ENCODE measurements at regions not wholly inside any gene's neighbourhood (a gene's known extent, or its start where the extent isn't known, plus 50 kb on each side); places are given as distances from the start of the nearest gene placed in this dataset.
A peak's percentile ranks its signal among the peaks of the same experiment; 100 is the strongest.

DNA sequence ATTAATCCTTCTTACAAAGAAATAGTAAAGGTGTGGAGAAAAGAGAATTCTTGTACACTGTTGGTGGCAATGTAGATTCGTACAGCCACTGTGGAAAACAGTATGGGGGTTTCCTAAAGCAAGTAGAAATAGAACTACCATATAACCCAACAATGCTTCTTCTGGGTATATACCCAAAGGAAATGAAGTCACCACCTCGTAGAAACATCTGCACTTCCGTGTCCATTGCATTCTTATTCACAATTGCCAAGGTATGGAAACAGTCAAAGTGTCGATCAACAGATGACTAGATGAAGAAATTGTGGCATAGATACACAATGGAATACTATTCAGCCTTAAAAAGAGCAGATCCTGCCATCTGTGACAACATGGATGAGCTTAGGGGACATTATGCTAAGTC is 93.4 kb upstream of the TGIF1 start:
- Histone ChIP-seq H3K4me1 (ENCODE audit: control insufficient read depth, insufficient read depth, low read length) (peaks cover 8% of the 10 kb centered on the region), H3K9me3 (ENCODE audit: control insufficient read depth, insufficient read depth, low read length) (no peaks in the 10 kb centered on the region), H3K27me3 (ENCODE audit: control insufficient read depth, insufficient read depth, low read length) (no peaks in the 10 kb centered on the region), H3K36me3 (ENCODE audit: control insufficient read depth, insufficient read depth, low read length) (no peaks in the 10 kb centered on the region), H3K27ac (ENCODE audit: low read depth, low read length) (no peak overlapping the region), H3K4me3 (ENCODE audit: low read depth, low read length) (no peak overlapping the region)
- WGBS (ENCODE audit: insufficient coverage) = no CpG with 5 or more reads among the region's 4 CpGs
- DNase-seq (ENCODE audit: low read depth in 4 of 6, low spot score in 6 of 6) = no peak

DNA sequence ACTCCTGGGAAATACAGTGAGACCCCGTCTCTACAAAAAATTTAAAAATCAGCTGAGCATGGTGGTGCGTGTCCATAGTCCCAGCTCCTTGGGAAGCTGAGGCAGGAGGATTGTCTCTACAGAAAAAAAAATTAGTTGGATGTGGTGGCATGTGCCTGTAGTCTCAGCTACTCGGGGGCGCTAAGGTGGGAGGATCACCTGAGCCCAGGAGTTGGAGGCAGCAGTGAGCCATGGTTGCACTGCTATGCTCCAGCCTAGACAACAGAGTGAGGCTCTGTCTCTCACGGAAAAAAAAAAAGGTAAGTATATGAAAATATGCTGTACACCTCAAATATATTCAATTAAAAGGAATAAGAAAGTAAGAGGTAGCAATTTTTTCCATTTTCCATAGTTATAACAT is 92.5 kb upstream of the TGIF1 start:
- Histone ChIP-seq H3K27ac (ENCODE audit: low read depth, low read length) (no peak overlapping the region), H3K9me3 (ENCODE audit: control insufficient read depth, insufficient read depth, low read length) (no peaks in the 10 kb centered on the region), H3K4me1 (ENCODE audit: control insufficient read depth, insufficient read depth, low read length) (peaks cover 8% of the 10 kb centered on the region), H3K4me3 (ENCODE audit: low read depth, low read length) (no peak overlapping the region), H3K36me3 (ENCODE audit: control insufficient read depth, insufficient read depth, low read length) (no peaks in the 10 kb centered on the region), H3K27me3 (ENCODE audit: control insufficient read depth, insufficient read depth, low read length) (no peaks in the 10 kb centered on the region)
- WGBS (ENCODE audit: insufficient coverage) = 86% methylated on average over 4 of the region's 5 CpGs
- no peak for DNase-seq (ENCODE audit: low read depth in 4 of 6, low spot score in 6 of 6)

DNA sequence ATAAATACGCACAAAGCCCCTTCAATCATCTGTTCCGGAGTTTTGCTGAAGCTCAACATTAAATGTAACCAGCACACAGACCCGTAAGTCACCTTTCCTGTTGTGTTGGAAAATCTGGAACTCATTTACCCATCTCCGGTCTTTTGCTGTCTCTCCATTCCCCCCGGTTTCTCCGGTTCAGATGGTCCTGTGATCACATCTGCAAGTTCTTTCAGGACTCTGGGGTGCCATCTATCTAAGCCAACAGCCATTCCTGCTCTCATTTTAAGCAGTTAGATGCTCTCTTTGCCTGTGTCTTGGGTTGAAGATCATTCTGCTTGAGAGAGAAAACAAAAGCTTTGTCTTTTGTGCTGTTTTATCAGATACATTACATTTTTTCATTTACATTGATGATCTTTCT is 91.7 kb upstream of the TGIF1 start:
- Histone ChIP-seq H3K27ac (ENCODE audit: low read depth, low read length) (no peak overlapping the region), H3K36me3 (ENCODE audit: control insufficient read depth, insufficient read depth, low read length) (no peaks in the 10 kb centered on the region), H3K4me1 (ENCODE audit: control insufficient read depth, insufficient read depth, low read length) (peaks cover 8% of the 10 kb centered on the region), H3K4me3 (ENCODE audit: low read depth, low read length) (no peak overlapping the region), H3K27me3 (ENCODE audit: control insufficient read depth, insufficient read depth, low read length) (no peaks in the 10 kb centered on the region), H3K9me3 (ENCODE audit: control insufficient read depth, insufficient read depth, low read length) (no peaks in the 10 kb centered on the region)
- peak in 2 of 6 donors; percentile 20 to 47 for DNase-seq (ENCODE audit: low read depth in 4 of 6, low spot score in 6 of 6)
- WGBS (ENCODE audit: insufficient coverage) = 72% methylated on average over 5 of the region's 6 CpGs

DNA sequence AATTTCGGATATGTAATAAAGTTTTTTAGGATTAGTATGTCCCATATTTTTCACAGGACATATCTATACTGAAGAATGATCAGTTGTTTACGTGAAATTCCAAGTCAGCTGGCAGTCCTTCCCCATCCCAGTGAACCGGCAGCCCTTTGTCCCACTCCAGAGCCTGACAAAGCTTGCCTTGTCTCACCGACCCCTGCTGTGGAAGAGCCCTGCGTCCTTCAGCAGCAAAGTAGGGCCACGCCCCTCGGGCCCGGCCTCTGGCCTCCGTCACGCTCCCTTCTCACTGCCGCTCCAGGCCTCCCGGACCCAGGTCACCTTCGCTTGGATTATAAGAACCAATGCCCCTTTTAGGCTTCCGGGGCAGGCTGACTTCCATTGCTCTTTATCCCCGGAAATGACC is 89.8 kb upstream of the TGIF1 start:
- H3K27ac ChIP-seq (ENCODE audit: low read depth, low read length) = peak overlapping the region; percentile 42
- H3K27me3 ChIP-seq (ENCODE audit: control insufficient read depth, insufficient read depth, low read length) = no peaks in the 10 kb centered on the region
- no peaks in the 10 kb centered on the region for H3K36me3 ChIP-seq (ENCODE audit: control insufficient read depth, insufficient read depth, low read length)
- no peaks in the 10 kb centered on the region for H3K9me3 ChIP-seq (ENCODE audit: control insufficient read depth, insufficient read depth, low read length)
- WGBS (ENCODE audit: insufficient coverage) = 42% methylated on average over 14 of the region's 15 CpGs
- H3K4me3 ChIP-seq (ENCODE audit: low read depth, low read length) = no peak overlapping the region
- peaks cover 8% of the 10 kb centered on the region for H3K4me1 ChIP-seq (ENCODE audit: control insufficient read depth, insufficient read depth, low read length)
- DNase-seq (ENCODE audit: low read depth in 4 of 6, low spot score in 6 of 6) = peak in 2 of 6 donors; percentile 8 to 50

DNA sequence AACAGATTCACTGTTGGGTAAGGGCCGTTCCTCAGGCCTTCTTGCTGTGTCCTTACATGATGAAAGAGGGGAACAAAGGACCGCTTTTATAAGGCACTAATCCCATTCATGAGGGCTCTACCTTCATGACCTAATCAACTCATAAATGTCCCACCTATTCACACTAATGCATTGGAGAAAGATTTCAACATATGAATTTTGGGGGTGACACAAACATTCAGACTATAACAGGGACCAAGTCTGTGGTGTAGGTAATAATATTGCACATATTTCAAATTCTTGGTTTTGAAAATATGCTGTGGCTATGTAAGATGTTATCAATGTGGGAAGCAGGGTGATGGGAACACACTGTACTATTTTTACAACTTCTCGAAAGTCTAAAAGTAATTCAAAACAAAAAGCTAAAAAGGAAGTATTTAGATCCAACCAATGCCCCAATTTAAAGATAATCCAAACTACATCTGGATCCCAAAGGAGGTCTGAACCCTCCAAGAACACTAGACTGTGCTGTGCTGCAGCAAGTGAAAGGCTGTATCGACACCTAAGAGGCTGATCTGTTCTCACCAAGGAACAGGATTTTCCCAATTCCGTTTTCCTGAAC is 82.4 kb upstream of the TGIF1 start:
- H3K27ac ChIP-seq (ENCODE audit: low read depth, low read length) = no peak overlapping the region
- 77% methylated on average over 2 of the region's 5 CpGs for WGBS (ENCODE audit: insufficient coverage)
- no peak overlapping the region for H3K4me3 ChIP-seq (ENCODE audit: low read depth, low read length)
- no peaks in the 10 kb centered on the region for H3K36me3 ChIP-seq (ENCODE audit: control insufficient read depth, insufficient read depth, low read length)
- no peaks in the 10 kb centered on the region for H3K27me3 ChIP-seq (ENCODE audit: control insufficient read depth, insufficient read depth, low read length)
- no peaks in the 10 kb centered on the region for H3K9me3 ChIP-seq (ENCODE audit: control insufficient read depth, insufficient read depth, low read length)
- DNase-seq (ENCODE audit: low read depth in 4 of 6, low spot score in 6 of 6) = no peak
- no peaks in the 10 kb centered on the region for H3K4me1 ChIP-seq (ENCODE audit: control insufficient read depth, insufficient read depth, low read length)

DNA sequence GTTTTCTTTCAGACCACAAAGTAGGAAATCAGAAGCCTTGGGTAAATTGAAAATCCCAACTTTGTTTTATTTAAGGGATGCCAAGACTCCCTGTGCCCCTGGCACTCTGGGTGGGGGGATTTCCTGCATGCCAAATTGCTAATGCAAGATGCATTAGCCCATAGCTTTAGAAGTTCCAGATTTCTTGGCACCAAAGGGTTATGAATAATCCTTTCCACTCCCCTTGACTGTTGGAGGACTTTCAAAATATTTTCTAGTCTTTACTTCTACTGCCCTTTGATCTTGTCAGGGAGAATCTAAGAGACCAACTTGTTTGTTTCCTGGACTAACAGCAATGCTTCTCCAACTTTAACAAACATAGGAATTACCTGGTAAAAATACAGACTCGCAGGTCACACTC is 81.8 kb upstream of the TGIF1 start:
- no CpG with 5 or more reads among the region's 1 CpG for WGBS (ENCODE audit: insufficient coverage)

DNA sequence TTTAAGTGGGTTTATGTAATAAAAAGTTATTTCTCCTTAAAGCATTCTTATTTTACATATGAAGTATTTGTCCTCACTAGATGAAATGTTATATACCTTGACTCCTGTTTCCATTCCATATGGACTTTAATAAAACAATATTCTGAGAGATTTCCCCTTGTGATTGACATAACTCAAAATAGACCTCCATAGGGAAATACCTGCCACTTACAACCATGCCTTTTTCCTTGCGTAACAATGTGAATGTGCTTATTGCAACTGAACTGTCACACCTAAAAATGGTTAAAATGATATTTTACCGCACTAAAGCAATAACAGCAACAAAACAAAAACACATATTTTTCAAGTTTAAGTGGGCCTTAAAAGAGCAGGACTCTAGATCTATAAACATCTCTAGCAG is 70.3 kb upstream of the TGIF1 start:
- Histone ChIP-seq H3K9me3 (ENCODE audit: control insufficient read depth, insufficient read depth, low read length) (no peaks in the 10 kb centered on the region), H3K27me3 (ENCODE audit: control insufficient read depth, insufficient read depth, low read length) (no peaks in the 10 kb centered on the region), H3K4me1 (ENCODE audit: control insufficient read depth, insufficient read depth, low read length) (no peaks in the 10 kb centered on the region), H3K36me3 (ENCODE audit: control insufficient read depth, insufficient read depth, low read length) (no peaks in the 10 kb centered on the region), H3K27ac (ENCODE audit: low read depth, low read length) (no peak overlapping the region), H3K4me3 (ENCODE audit: low read depth, low read length) (no peak overlapping the region)
- no CpG with 5 or more reads among the region's 2 CpGs for WGBS (ENCODE audit: insufficient coverage)
- DNase-seq (ENCODE audit: low read depth in 4 of 6, low spot score in 6 of 6) = no peak

More for the DNA sequence above, 81.8 kb upstream of the TGIF1 start:
- no peak overlapping the region for H3K27ac ChIP-seq (ENCODE audit: low read depth, low read length)
- DNase-seq (ENCODE audit: low read depth in 4 of 6, low spot score in 6 of 6) = peak in 1 of 6 donors; percentile 37
- no peak overlapping the region for H3K4me3 ChIP-seq (ENCODE audit: low read depth, low read length)
- no peaks in the 10 kb centered on the region for H3K9me3 ChIP-seq (ENCODE audit: control insufficient read depth, insufficient read depth, low read length)
- no peaks in the 10 kb centered on the region for H3K36me3 ChIP-seq (ENCODE audit: control insufficient read depth, insufficient read depth, low read length)
- H3K27me3 ChIP-seq (ENCODE audit: control insufficient read depth, insufficient read depth, low read length) = no peaks in the 10 kb centered on the region
- no peaks in the 10 kb centered on the region for H3K4me1 ChIP-seq (ENCODE audit: control insufficient read depth, insufficient read depth, low read length)

DNA sequence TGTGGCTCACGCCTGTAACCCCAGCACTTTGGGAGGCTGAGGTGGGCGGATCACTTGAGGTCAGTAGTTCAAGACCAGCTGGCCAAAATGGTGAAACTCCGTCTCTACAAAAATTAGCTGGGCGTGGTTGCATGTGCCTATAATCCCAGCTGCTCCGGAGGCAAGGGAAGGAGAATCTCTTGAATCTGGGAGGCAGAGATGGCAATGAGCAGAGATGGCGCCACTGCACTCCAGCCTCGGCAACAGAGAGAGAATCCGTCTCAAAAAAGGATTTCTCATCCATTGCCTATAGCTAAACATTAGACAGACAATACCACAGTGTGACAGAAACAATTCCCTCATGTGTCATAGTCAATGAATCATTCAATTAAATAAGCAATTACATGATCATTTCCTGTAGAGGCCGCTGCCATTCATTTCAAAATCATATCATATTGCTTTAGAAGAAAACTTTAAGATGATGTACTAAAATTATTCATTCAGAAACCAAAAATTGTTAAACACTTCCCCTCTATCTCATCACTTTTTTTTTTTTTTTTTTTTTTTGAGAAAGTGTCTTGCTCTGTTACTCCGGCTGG is 69.5 kb upstream of the TGIF1 start:
- 60% methylated on average over 6 of the region's 10 CpGs for WGBS (ENCODE audit: insufficient coverage)

DNA sequence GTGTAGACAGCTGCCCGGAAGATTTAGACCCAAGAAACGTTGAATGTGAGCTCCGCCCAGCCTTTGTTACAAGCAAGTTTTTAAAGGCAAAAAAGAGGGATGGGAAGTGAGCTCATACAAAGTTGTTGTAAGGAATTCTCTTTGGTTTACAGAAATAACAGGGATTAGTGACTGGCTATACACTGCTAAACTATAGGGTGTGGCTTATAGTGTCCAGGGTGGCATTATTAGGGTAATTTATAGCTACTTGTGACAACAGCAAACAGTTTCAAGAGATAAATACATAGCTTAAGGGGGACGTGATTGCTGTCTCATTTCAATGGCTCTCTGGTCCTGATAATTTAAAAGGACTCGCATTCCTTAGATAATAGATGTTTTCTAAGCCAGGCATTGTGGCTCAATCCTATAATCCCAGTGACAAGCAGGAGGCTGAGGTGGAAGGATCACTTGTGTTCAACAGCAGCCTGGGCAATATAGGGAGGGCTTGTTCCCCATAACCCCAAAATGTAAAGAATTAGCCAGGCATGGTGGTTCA is 66.5 kb upstream of the TGIF1 start:
- no peak for DNase-seq (ENCODE audit: low read depth in 4 of 6, low spot score in 6 of 6)
- Histone ChIP-seq H3K27me3 (ENCODE audit: control insufficient read depth, insufficient read depth, low read length) (no peaks in the 10 kb centered on the region), H3K4me1 (ENCODE audit: control insufficient read depth, insufficient read depth, low read length) (no peaks in the 10 kb centered on the region), H3K9me3 (ENCODE audit: control insufficient read depth, insufficient read depth, low read length) (no peaks in the 10 kb centered on the region), H3K36me3 (ENCODE audit: control insufficient read depth, insufficient read depth, low read length) (no peaks in the 10 kb centered on the region), H3K4me3 (ENCODE audit: low read depth, low read length) (no peak overlapping the region), H3K27ac (ENCODE audit: low read depth, low read length) (no peak overlapping the region)
- WGBS (ENCODE audit: insufficient coverage) = 57% methylated on average over 3 of the region's 5 CpGs

More for the DNA sequence above, 69.5 kb upstream of the TGIF1 start:
- Histone ChIP-seq H3K36me3 (ENCODE audit: control insufficient read depth, insufficient read depth, low read length) (no peaks in the 10 kb centered on the region), H3K27me3 (ENCODE audit: control insufficient read depth, insufficient read depth, low read length) (no peaks in the 10 kb centered on the region), H3K9me3 (ENCODE audit: control insufficient read depth, insufficient read depth, low read length) (no peaks in the 10 kb centered on the region), H3K4me1 (ENCODE audit: control insufficient read depth, insufficient read depth, low read length) (no peaks in the 10 kb centered on the region), H3K27ac (ENCODE audit: low read depth, low read length) (no peak overlapping the region), H3K4me3 (ENCODE audit: low read depth, low read length) (no peak overlapping the region)
- DNase-seq (ENCODE audit: low read depth in 4 of 6, low spot score in 6 of 6) = peak in 1 of 6 donors; percentile 14

Measured in spinal cord (tissue), 9 donors.